HepG2 (cell line): ENCODE measurements at regions not wholly inside any gene's neighbourhood (a gene's known extent, or its start where the extent isn't known, plus 50 kb on each side); places are given as distances from the start of the nearest gene placed in this dataset.

Experiments
- BHLHE40 ChIP-seq: IDR thresholded peaks from 2 replicates; pipeline ENCODE4 v1.6.1; 2011; ENCODE audit warnings: low read length, improper control_type of control experiment
- BRCA1 ChIP-seq: sonication (generic); formaldehyde crosslinking; IDR thresholded peaks from 2 replicates; pipeline ENCODE4 v1.4.0; 2020; ENCODE audit warnings: missing genetic modification reagents
- FOSL1 ChIP-seq: sonication (generic); formaldehyde crosslinking; IDR thresholded peaks from 2 replicates; pipeline ENCODE4 v1.9.0; 2021; ENCODE audit warnings: missing genetic modification reagents, borderline replicate concordance
- FOXK1 ChIP-seq: sonication (generic); formaldehyde crosslinking; IDR thresholded peaks from 2 replicates; pipeline ENCODE4 v1.4.0; 2020; ENCODE audit warnings: low read depth, missing genetic modification reagents, borderline replicate concordance
- GABPB1 ChIP-seq: IDR thresholded peaks from 2 replicates; pipeline ENCODE4 v1.6.1; 2016; ENCODE audit warnings: mild to moderate bottlenecking, missing genetic modification reagents, moderate library complexity, missing compliant biosample characterization
- KDM1A ChIP-seq: IDR thresholded peaks from 2 replicates; pipeline ENCODE4 v1.6.1; 2016; ENCODE audit warnings: missing compliant biosample characterization
- LCORL ChIP-seq, 2 experiments: fragments of 450-650 bp in 1 of 2; sonication (generic) in 1 of 2; formaldehyde crosslinking in 1 of 2; IDR thresholded peaks; 2 replicates each; pipeline versions ENCODE4 v1.5.0 to v1.6.1; 2017 to 2020; ENCODE audit warnings: antibody characterized with exemption in 1 of 2, missing genetic modification reagents in 1 of 2
- NONO ChIP-seq, 2 experiments: fragments of 450-650 bp in 1 of 2; sonication (generic) in 1 of 2; formaldehyde crosslinking in 1 of 2; IDR thresholded peaks in 1 of 2; conservative IDR thresholded peaks in 1 of 2; 2 replicates each; pipeline versions ENCODE4 v1.6.1 to v1.8.0; 2017 to 2022; ENCODE audit warnings: mild to moderate bottlenecking in 1 of 2, missing genetic modification reagents in 1 of 2, moderate library complexity in 1 of 2
- RAD51 ChIP-seq: fragments of 450-650 bp; IDR thresholded peaks from 2 replicates; pipeline ENCODE4 v1.6.1; 2016; ENCODE audit warnings: borderline replicate concordance
- RELA ChIP-seq: sonication (generic); formaldehyde crosslinking; IDR thresholded peaks from 2 replicates; pipeline ENCODE4 v1.4.0; 2020; ENCODE audit warnings: missing genetic modification reagents
- STAG1 ChIP-seq: sonication (generic); formaldehyde crosslinking; IDR thresholded peaks from 2 replicates; pipeline ENCODE4 v1.4.0; 2020; ENCODE audit warnings: missing genetic modification reagents
- TBL1XR1 ChIP-seq: fragments of 150-350 bp; IDR thresholded peaks from 2 replicates; pipeline ENCODE4 v1.6.1; 2014; ENCODE audit warnings: borderline replicate concordance, low read length; ENCODE audit not compliant: partially characterized antibody
- ZFP1 ChIP-seq: IDR thresholded peaks from 2 replicates; pipeline ENCODE4 v1.6.1; 2016
- ZNF382 ChIP-seq: sonication (generic); formaldehyde crosslinking; IDR thresholded peaks from 2 replicates; pipeline ENCODE4 v1.5.0; 2020; ENCODE audit warnings: missing genetic modification reagents, mild to moderate bottlenecking, borderline replicate concordance
- ZNF552 ChIP-seq: sonication (generic); formaldehyde crosslinking; IDR thresholded peaks from 2 replicates; pipeline ENCODE4 v1.9.0; 2022; ENCODE audit warnings: missing genetic modification reagents, mild to moderate bottlenecking, borderline replicate concordance
- ZNF556 ChIP-seq: sonication (generic); formaldehyde crosslinking; IDR thresholded peaks from 2 replicates; pipeline ENCODE4 v1.4.0; 2020; ENCODE audit warnings: mild to moderate bottlenecking, missing genetic modification reagents, borderline replicate concordance
- ZNF558 ChIP-seq: sonication (generic); formaldehyde crosslinking; IDR thresholded peaks from 2 replicates; pipeline ENCODE4 v1.9.0; 2022; ENCODE audit warnings: mild to moderate bottlenecking, missing genetic modification reagents, borderline replicate concordance
- ZNF670 ChIP-seq: sonication (generic); formaldehyde crosslinking; IDR thresholded peaks from 2 replicates; pipeline ENCODE4 v1.8.0; 2022; ENCODE audit warnings: mild to moderate bottlenecking, missing genetic modification reagents, borderline replicate concordance
- ZNF746 ChIP-seq: sonication (generic); formaldehyde crosslinking; IDR thresholded peaks from 2 replicates; pipeline ENCODE4 v1.8.0; 2022; ENCODE audit warnings: mild to moderate bottlenecking, missing genetic modification reagents
- ZNF747 ChIP-seq: sonication (generic); formaldehyde crosslinking; IDR thresholded peaks from 2 replicates; pipeline ENCODE4 v1.8.1; 2023; ENCODE audit warnings: missing genetic modification reagents, mild to moderate bottlenecking, borderline replicate concordance
- ZNF776 ChIP-seq: sonication (generic); formaldehyde crosslinking; IDR thresholded peaks from 2 replicates; pipeline ENCODE4 v1.4.0; 2020; ENCODE audit warnings: mild to moderate bottlenecking, missing genetic modification reagents
- TF ChIP-seq, protein P1 (sequence below): sonication (generic); formaldehyde crosslinking; IDR thresholded peaks from 2 replicates; pipeline ENCODE4 v1.4.0; 2020; ENCODE audit warnings: mild to moderate bottlenecking, missing genetic modification reagents
- TF ChIP-seq, protein P2 (sequence below): IDR thresholded peaks from 2 replicates; pipeline ENCODE4 v1.6.1; 2016; ENCODE audit warnings: low read depth, missing genetic modification reagents, missing compliant biosample characterization
- TF ChIP-seq, protein P3 (sequence below): sonication (generic); formaldehyde crosslinking; IDR thresholded peaks from 2 replicates; pipeline ENCODE4 v1.4.0; 2020; ENCODE audit warnings: missing genetic modification reagents

DNA sequence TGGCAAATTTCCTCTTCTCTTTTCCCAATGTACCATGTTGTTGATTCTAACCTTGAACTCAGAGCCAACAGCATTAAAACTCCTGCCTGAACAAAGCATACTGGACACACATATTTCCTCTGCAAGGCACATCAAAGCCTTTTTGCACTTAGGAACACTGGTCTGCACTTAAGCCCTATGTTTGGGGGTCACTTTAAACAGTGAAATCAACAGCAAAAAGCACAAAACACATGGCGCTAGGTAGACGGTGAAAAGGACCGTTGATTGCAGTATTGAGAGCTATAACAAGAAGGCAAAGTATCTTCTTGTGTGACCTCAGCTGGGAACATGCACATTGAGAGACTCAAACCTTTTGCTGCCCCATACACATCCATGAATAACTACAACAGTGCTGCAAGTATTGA, 83.9 kb upstream of the SH3BP4 start (continued):
- TF ChIP-seq FOSL1 (no peak), ZFP1 (0 out of 2 replicates have a peak, but pooled peaks have one; percentile 77), ZNF776 (CRISPR knock-in tag) (no peak), ZNF382 (CRISPR knock-in tag) (no peak), ZNF552 (CRISPR knock-in tag) (no peak), ZNF746 (CRISPR knock-in tag) (no peak), ZNF747 (no peak), ZNF670 (CRISPR knock-in tag) (0 out of 2 replicates have a peak, but pooled peaks have one; percentile 61), ZNF556 (CRISPR knock-in tag) (peak; percentile 71; the same call in 1 of the 2 replicates), BRCA1 (CRISPR knock-in tag) (no peak), KDM1A (CRISPR knock-in tag) (no peak; the same call in 1 of the 2 replicates), RAD51 (no peak), NONO (IDR thresholded peaks at IDR 0.05) (no peak), NONO (CRISPR knock-in tag; conservative IDR thresholded peaks at IDR 0.05) (no peak), LCORL (IDR thresholded peaks at IDR 0.05) (peak; percentile 75), LCORL (CRISPR knock-in tag; IDR thresholded peaks at IDR 0.05) (peak; percentile 95), BHLHE40 (peak; percentile 41; the same call in 1 of the 2 replicates), GABPB1 (CRISPR knock-in tag) (no peak; the same call in 1 of the 2 replicates), TBL1XR1 (peak; percentile 88), FOXK1 (peak; percentile 93), RELA (CRISPR knock-in tag) (no peak), ZNF558 (CRISPR knock-in tag) (no peak), STAG1 (CRISPR knock-in tag) (peak; percentile 55)
- TF ChIP-seq, protein P1, sequence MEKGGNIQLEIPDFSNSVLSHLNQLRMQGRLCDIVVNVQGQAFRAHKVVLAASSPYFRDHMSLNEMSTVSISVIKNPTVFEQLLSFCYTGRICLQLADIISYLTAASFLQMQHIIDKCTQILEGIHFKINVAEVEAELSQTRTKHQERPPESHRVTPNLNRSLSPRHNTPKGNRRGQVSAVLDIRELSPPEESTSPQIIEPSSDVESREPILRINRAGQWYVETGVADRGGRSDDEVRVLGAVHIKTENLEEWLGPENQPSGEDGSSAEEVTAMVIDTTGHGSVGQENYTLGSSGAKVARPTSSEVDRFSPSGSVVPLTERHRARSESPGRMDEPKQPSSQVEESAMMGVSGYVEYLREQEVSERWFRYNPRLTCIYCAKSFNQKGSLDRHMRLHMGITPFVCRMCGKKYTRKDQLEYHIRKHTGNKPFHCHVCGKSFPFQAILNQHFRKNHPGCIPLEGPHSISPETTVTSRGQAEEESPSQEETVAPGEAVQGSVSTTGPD (CRISPR knock-in tag) = no peak
- TF ChIP-seq, protein P2, sequence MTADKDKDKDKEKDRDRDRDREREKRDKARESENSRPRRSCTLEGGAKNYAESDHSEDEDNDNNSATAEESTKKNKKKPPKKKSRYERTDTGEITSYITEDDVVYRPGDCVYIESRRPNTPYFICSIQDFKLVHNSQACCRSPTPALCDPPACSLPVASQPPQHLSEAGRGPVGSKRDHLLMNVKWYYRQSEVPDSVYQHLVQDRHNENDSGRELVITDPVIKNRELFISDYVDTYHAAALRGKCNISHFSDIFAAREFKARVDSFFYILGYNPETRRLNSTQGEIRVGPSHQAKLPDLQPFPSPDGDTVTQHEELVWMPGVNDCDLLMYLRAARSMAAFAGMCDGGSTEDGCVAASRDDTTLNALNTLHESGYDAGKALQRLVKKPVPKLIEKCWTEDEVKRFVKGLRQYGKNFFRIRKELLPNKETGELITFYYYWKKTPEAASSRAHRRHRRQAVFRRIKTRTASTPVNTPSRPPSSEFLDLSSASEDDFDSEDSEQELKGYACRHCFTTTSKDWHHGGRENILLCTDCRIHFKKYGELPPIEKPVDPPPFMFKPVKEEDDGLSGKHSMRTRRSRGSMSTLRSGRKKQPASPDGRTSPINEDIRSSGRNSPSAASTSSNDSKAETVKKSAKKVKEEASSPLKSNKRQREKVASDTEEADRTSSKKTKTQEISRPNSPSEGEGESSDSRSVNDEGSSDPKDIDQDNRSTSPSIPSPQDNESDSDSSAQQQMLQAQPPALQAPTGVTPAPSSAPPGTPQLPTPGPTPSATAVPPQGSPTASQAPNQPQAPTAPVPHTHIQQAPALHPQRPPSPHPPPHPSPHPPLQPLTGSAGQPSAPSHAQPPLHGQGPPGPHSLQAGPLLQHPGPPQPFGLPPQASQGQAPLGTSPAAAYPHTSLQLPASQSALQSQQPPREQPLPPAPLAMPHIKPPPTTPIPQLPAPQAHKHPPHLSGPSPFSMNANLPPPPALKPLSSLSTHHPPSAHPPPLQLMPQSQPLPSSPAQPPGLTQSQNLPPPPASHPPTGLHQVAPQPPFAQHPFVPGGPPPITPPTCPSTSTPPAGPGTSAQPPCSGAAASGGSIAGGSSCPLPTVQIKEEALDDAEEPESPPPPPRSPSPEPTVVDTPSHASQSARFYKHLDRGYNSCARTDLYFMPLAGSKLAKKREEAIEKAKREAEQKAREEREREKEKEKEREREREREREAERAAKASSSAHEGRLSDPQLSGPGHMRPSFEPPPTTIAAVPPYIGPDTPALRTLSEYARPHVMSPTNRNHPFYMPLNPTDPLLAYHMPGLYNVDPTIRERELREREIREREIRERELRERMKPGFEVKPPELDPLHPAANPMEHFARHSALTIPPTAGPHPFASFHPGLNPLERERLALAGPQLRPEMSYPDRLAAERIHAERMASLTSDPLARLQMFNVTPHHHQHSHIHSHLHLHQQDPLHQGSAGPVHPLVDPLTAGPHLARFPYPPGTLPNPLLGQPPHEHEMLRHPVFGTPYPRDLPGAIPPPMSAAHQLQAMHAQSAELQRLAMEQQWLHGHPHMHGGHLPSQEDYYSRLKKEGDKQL (CRISPR knock-in tag) = peak; percentile 70; the same call in 1 of the 2 replicates
- TF ChIP-seq, protein P3, sequence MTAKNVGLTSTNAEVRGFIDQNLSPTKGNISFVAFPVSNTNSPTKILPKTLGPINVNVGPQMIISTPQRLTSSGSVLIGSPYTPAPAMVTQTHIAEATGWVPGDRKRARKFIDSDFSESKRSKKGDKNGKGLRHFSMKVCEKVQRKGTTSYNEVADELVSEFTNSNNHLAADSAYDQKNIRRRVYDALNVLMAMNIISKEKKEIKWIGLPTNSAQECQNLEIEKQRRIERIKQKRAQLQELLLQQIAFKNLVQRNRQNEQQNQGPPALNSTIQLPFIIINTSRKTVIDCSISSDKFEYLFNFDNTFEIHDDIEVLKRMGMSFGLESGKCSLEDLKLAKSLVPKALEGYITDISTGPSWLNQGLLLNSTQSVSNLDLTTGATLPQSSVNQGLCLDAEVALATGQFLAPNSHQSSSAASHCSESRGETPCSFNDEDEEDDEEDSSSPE = no peak
